HFFc6 (cell line): ENCODE measurements at regions not wholly inside any gene's neighbourhood (a gene's known extent, or its start where the extent isn't known, plus 50 kb on each side); places are given as distances from the start of the nearest gene placed in this dataset.
"Not testable (repeated sequence)": the region's sequence is repeated elsewhere in the genome, so short reads cannot be mapped to it uniquely, and the experiment has no call there.

Experiments used
- DNase-seq: peaks from one replicate; pipeline ENCODE4 v3.0.0-alpha.2; 2018
- H3K27ac Mint-ChIP-seq: 2 replicates; pipeline ENCODE4 v1.8.0; 2020; ENCODE audit warnings: mild to moderate bottlenecking, mixed read lengths
- H3K27me3 Mint-ChIP-seq: 2 replicates; pipeline ENCODE4 v1.8.0; 2021; ENCODE audit warnings: mild to moderate bottlenecking, moderate library complexity, mixed read lengths; ENCODE audit not compliant: insufficient read depth
- H3K36me3 Mint-ChIP-seq: 2 replicates; pipeline ENCODE4 v1.8.0; 2021; ENCODE audit warnings: low read depth, mixed read lengths
- H3K4me1 Mint-ChIP-seq: 2 replicates; pipeline ENCODE4 v1.8.0; 2020; ENCODE audit warnings: low read depth, mixed read lengths
- H3K4me3 Mint-ChIP-seq: 2 replicates; pipeline ENCODE4 v1.8.0; 2020; ENCODE audit warnings: mild to moderate bottlenecking, moderate library complexity, mixed read lengths
- H3K9me3 Mint-ChIP-seq: 2 replicates; pipeline ENCODE4 v1.8.0; 2020; ENCODE audit warnings: mild to moderate bottlenecking, mixed read lengths
- CTCF ChIP-seq: fragments of 200-600 bp; sonication (generic); IDR thresholded peaks from 2 replicates; pipeline ENCODE4 v1.5.0; 2021; ENCODE audit warnings: antibody characterized with exemption, mild to moderate bottlenecking

- DNase-seq, result no peak
- H3K27ac Mint-ChIP-seq, result no peak overlapping the region
- H3K9me3 Mint-ChIP-seq, result peaks cover 12% of the 10 kb centered on the region
These were observed 315.6 kb downstream of the CETN3 start for GRCh38 chr5:90093751-90094485.

GRCh38 chr5:90092734-90093133, 316.8 kb downstream of the CETN3 start:
- Mint-ChIP-seq H3K36me3 (no peaks in the 10 kb centered on the region), H3K4me1 (no peaks in the 10 kb centered on the region; the same call in 1 of the 2 replicates), H3K4me3 (no peak overlapping the region), H3K9me3 (peaks cover 21% of the 10 kb centered on the region), H3K27me3 (no peaks in the 10 kb centered on the region), H3K27ac (no peak overlapping the region)
- DNase-seq, result no peak
- TF ChIP-seq CTCF, result no peak

More at GRCh38 chr5:90093751-90094485, 315.6 kb downstream of the CETN3 start:
- Mint-ChIP-seq H3K36me3 (no peaks in the 10 kb centered on the region), H3K4me3 (no peak overlapping the region), H3K4me1 (no peaks in the 10 kb centered on the region; the same call in 1 of the 2 replicates), H3K27me3 (no peaks in the 10 kb centered on the region)
- no peak for TF ChIP-seq CTCF

GRCh38 chr5:90084342-90084741, 325.2 kb downstream of the CETN3 start:
- Mint-ChIP-seq H3K27me3 (no peaks in the 10 kb centered on the region), H3K9me3 (peaks cover 49% of the 10 kb centered on the region), H3K27ac (no peak overlapping the region), H3K4me1 (no peaks in the 10 kb centered on the region), H3K4me3 (no peak overlapping the region), H3K36me3 (peaks cover 4% of the 10 kb centered on the region; the same call in 1 of the 2 replicates)
- no peak for TF ChIP-seq CTCF
- DNase-seq, result no peak

GRCh38 chr5:90073026-90073570, 336.5 kb downstream of the CETN3 start:
- H3K27me3 Mint-ChIP-seq, DNase-seq, H3K4me1 Mint-ChIP-seq, H3K4me3 Mint-ChIP-seq, H3K36me3 Mint-ChIP-seq, H3K27ac Mint-ChIP-seq: not testable (repeated sequence)
- peaks cover 19% of the 10 kb centered on the region; the same call in 1 of the 2 replicates for H3K9me3 Mint-ChIP-seq

GRCh38 chr5:90071656-90072055, 337.9 kb downstream of the CETN3 start:
- H3K4me1 Mint-ChIP-seq, result no peaks in the 10 kb centered on the region
- DNase-seq, result no peak
- no peaks in the 10 kb centered on the region; the same call in 1 of the 2 replicates for H3K27me3 Mint-ChIP-seq
- peaks cover 19% of the 10 kb centered on the region; the same call in 1 of the 2 replicates for H3K9me3 Mint-ChIP-seq
- no peak overlapping the region for H3K4me3 Mint-ChIP-seq
- H3K36me3 Mint-ChIP-seq, result no peaks in the 10 kb centered on the region
- no peak overlapping the region for H3K27ac Mint-ChIP-seq
- no peak for TF ChIP-seq CTCF

- Mint-ChIP-seq H3K4me3 (no peak overlapping the region), H3K27me3 (no peaks in the 10 kb centered on the region; the same call in 1 of the 2 replicates), H3K27ac (no peak overlapping the region), H3K36me3 (no peaks in the 10 kb centered on the region), H3K4me1 (no peaks in the 10 kb centered on the region), H3K9me3 (peaks cover 19% of the 10 kb centered on the region; the same call in 1 of the 2 replicates)
- no peak for DNase-seq
- no peak for TF ChIP-seq CTCF
These were observed 338.5 kb downstream of the CETN3 start for GRCh38 chr5:90071066-90071465.
